ENCODE measurements at regions not wholly inside any gene's neighbourhood (a gene's known extent, or its start where the extent isn't known, plus 50 kb on each side); places are given as distances from the start of the nearest gene placed in this dataset.

DNA sequence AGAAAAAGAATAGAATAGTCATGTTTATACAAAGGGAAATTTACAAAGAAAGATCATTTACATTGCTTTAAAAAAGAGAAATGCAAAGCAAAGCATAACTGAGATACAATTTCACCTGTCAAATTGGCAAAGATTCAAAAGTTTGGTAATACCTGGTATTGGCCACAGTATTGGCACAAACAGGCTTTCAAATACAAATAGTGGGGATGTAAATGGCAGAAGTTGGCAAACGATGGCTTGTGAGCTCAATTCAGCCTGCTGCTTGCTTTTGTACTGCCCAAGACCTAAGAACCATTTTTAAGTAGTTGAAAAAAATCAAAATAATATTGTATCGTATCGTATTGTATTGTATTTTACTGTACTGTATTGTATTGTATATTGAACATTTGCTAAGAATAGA, 194.5 kb upstream of the JAG1 start:
- TF ChIP-seq, protein P1, sequence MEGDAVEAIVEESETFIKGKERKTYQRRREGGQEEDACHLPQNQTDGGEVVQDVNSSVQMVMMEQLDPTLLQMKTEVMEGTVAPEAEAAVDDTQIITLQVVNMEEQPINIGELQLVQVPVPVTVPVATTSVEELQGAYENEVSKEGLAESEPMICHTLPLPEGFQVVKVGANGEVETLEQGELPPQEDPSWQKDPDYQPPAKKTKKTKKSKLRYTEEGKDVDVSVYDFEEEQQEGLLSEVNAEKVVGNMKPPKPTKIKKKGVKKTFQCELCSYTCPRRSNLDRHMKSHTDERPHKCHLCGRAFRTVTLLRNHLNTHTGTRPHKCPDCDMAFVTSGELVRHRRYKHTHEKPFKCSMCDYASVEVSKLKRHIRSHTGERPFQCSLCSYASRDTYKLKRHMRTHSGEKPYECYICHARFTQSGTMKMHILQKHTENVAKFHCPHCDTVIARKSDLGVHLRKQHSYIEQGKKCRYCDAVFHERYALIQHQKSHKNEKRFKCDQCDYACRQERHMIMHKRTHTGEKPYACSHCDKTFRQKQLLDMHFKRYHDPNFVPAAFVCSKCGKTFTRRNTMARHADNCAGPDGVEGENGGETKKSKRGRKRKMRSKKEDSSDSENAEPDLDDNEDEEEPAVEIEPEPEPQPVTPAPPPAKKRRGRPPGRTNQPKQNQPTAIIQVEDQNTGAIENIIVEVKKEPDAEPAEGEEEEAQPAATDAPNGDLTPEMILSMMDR (IDR thresholded peaks at IDR 0.05): no peak
- no peak for TF ChIP-seq POLR2A (IDR thresholded peaks at IDR 0.05)
